HepG2 (cell line): ENCODE measurements at regions not wholly inside any gene's neighbourhood (a gene's known extent, or its start where the extent isn't known, plus 50 kb on each side); places are given as distances from the start of the nearest gene placed in this dataset.

Source experiments
- ATAC-seq: fragments of 200-7000 bp; cut with Tn5 transposase; 3 replicates; pipeline ENCODE4 v1.9.1; 2020; ENCODE audit warnings: mild to moderate bottlenecking, moderate library complexity
- BruUV-seq: library from RNA; stranded (reverse); fragments of 400-500 nt; replicated peaks from 2 replicates; lab custom pipeline; 2021; lab: Mats Ljungman, UMichigan
- CTCF ChIA-PET: fragments of 300-600 bp; formaldehyde crosslinking; extraction: SDS; loops from one replicate; lab custom pipeline; 2021; ENCODE audit warnings: low total read pairs, inconsistent platforms, low intra/inter-chr PET ratio; lab: Yijun Ruan, JAX
- POLR2A ChIA-PET: fragments of 350-600 bp; sonication (Branson Sonifier 250); formaldehyde crosslinking; loops from one replicate; lab custom pipeline; 2020; ENCODE audit warnings: antibody characterized with exemption, inconsistent platforms; lab: Yijun Ruan, JAX
- DNase-seq: peaks from one replicate; pipeline ENCODE4 v3.0.0-alpha.2; 2015; ENCODE audit warnings: low spot score
- FAIRE-seq: peaks from 3 replicates; lab custom pipeline; 2011; peaks lifted over from hg19 to GRCh38; lab: Jason Lieb, UNC
- H2AFZ ChIP-seq: one replicate; pipeline ENCODE4 v1.6.1; 2011; ENCODE audit warnings: low read length, inconsistent platforms
- H3K27ac ChIP-seq: fragments of 300-600 bp; 3 replicates; pipeline ENCODE4 v1.8.0; 2011; ENCODE audit warnings: mixed run types, mild to moderate bottlenecking, mixed read lengths, low read length, inconsistent platforms; ENCODE audit not compliant: insufficient read depth; ENCODE audit errors: extremely low read length
- H3K27me3 ChIP-seq, 2 experiments: fragments of 200-600 bp in 1 of 2; 2 replicates in 1 of 2; 3 replicates in 1 of 2; pipeline versions ENCODE4 v1.6.0 to v1.8.0; 2011; ENCODE audit warnings: low read length in 2 of 2, mild to moderate bottlenecking in 2 of 2, moderate library complexity in 2 of 2, inconsistent platforms in 1 of 2; ENCODE audit not compliant: insufficient read depth in 2 of 2, control insufficient read depth in 1 of 2
- H3K36me3 ChIP-seq, 2 experiments: fragments of 200-600 bp in 1 of 2; replicated peaks in 1 of 2; 2 replicates in 1 of 2; 3 replicates in 1 of 2; pipeline versions ENCODE4 v1.5.1 to v1.8.0; 2011; ENCODE audit warnings: low read length in 2 of 2, inconsistent platforms in 1 of 2; ENCODE audit not compliant: insufficient read depth in 2 of 2, control insufficient read depth in 1 of 2
- H3K4me1 ChIP-seq: 2 replicates; pipeline ENCODE4 v1.5.1; 2012; ENCODE audit warnings: low read length, inconsistent platforms; ENCODE audit not compliant: insufficient read depth
- H3K4me2 ChIP-seq: 2 replicates; pipeline ENCODE4 v1.6.0; 2011; ENCODE audit warnings: low read depth, low read length, inconsistent platforms
- H3K4me3 ChIP-seq, 3 experiments: fragments of 200-600 bp in 1 of 3; sonication (generic), shearing (Covaris generic) in 1 of 3; replicated peaks in 1 of 3; 2 replicates each; pipeline ENCODE4 v1.5.1; 2011 to 2016; ENCODE audit warnings: low read length in 3 of 3, inconsistent platforms in 2 of 3, low read depth in 2 of 3, mild to moderate bottlenecking in 2 of 3, control low read depth in 1 of 3, mixed read lengths in 1 of 3; ENCODE audit not compliant: insufficient read depth in 1 of 3
- H3K79me2 ChIP-seq: one replicate; pipeline ENCODE4 v1.6.1; 2011; ENCODE audit warnings: low read length, inconsistent platforms; ENCODE audit not compliant: insufficient read depth
- H3K9ac ChIP-seq: 2 replicates; pipeline ENCODE4 v1.6.0; 2011; ENCODE audit warnings: mild to moderate bottlenecking, low read depth, low read length, inconsistent platforms; ENCODE audit not compliant: insufficient read depth
- H3K9me3 ChIP-seq: 2 replicates; pipeline ENCODE4 v1.5.1; 2012; ENCODE audit warnings: mild to moderate bottlenecking, low read length
- H4K20me1 ChIP-seq: 2 replicates; pipeline ENCODE4 v1.6.0; 2011; ENCODE audit warnings: inconsistent platforms, mild to moderate bottlenecking, low read length, moderate library complexity; ENCODE audit not compliant: insufficient read depth
- CTCF ChIP-seq: sonication (generic); formaldehyde crosslinking; IDR thresholded peaks from 2 replicates; pipeline ENCODE4 v1.5.0; 2020; ENCODE audit warnings: mild to moderate bottlenecking, missing genetic modification reagents, moderate library complexity
- STAG1 ChIP-seq: sonication (generic); formaldehyde crosslinking; IDR thresholded peaks from 2 replicates; pipeline ENCODE4 v1.4.0; 2020; ENCODE audit warnings: missing genetic modification reagents
- ZMYM4 ChIP-seq: sonication (generic); formaldehyde crosslinking; IDR thresholded peaks from 2 replicates; pipeline ENCODE4 v1.8.1; 2023; ENCODE audit warnings: mild to moderate bottlenecking, missing genetic modification reagents
- ZNF574 ChIP-seq: sonication (generic); formaldehyde crosslinking; IDR thresholded peaks from 2 replicates; pipeline ENCODE4 v1.4.0; 2020; ENCODE audit warnings: missing genetic modification reagents
- ZNF615 ChIP-seq: sonication (generic); formaldehyde crosslinking; IDR thresholded peaks from 2 replicates; pipeline ENCODE4 v1.5.0; 2020; ENCODE audit warnings: mild to moderate bottlenecking, missing genetic modification reagents, borderline replicate concordance
- ZNF850 ChIP-seq: sonication (generic); formaldehyde crosslinking; conservative IDR thresholded peaks from 2 replicates; pipeline ENCODE4 v1.9.0; 2021; ENCODE audit warnings: mild to moderate bottlenecking, missing genetic modification reagents
- WGBS: methylation state at CpG from one replicate; pipeline ENCODE4 v1.1.6; 2017; ENCODE audit warnings: low lambda C conversion rate; 5-methylcytosine and 5-hydroxymethylcytosine counted together
- in situ Hi-C: cut with HindIII; loops from 2 replicates; pipeline ENCODE4 v1.10.0; 2017; ENCODE audit warnings: low pct_unique_long_range_greater_than_20kb; ENCODE audit not compliant: extremely low pct_ligation_motif_present
- intact Hi-C: fragments of 100-400 bp; cut with micrococcal nuclease; formaldehyde crosslinking; loops from one replicate; pipeline ENCODE4 v1.10.0; 2022; ENCODE audit not compliant: unreplicated experiment
- TF ChIP-seq, protein P1 (sequence below): IDR thresholded peaks from 2 replicates; pipeline ENCODE4 v1.6.1; 2016; ENCODE audit warnings: low read depth, control low read depth

DNA sequence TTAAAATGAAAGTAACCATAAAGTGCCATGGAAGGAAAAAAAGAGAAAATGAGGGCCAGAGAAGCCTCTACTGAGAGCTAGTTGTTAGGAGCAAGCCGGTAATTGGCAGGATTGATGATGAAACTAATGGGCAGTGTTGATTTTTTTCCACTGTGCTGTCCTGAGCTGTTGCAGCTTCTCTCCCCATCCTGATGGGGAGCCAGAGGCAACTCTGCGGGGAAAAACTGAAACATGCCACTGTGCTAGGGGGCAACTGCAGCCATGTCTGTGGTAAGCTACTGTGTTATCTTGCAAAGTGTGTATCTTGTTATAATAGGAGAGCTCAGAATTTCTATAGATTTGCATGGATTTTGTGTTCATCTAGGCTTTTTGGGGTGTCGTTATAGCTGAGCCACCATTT is 487.9 kb downstream of the STK39 start:
- no peak overlapping the region for H3K4me2 ChIP-seq
- FAIRE-seq (peak; percentile 42), DNase-seq (peak; percentile 31), ATAC-seq (peak; percentile 95)
- 52% methylated on average over 3 of the region's 3 CpGs for WGBS
- in situ Hi-C loops, result no loop called here
- H3K27ac ChIP-seq, result no peak overlapping the region
- H3K79me2 ChIP-seq, result no peaks in the 10 kb centered on the region
- no peak overlapping the region for H3K4me3 ChIP-seq
- no peaks in the 10 kb centered on the region for H3K36me3 ChIP-seq
- TF ChIP-seq, protein P1, sequence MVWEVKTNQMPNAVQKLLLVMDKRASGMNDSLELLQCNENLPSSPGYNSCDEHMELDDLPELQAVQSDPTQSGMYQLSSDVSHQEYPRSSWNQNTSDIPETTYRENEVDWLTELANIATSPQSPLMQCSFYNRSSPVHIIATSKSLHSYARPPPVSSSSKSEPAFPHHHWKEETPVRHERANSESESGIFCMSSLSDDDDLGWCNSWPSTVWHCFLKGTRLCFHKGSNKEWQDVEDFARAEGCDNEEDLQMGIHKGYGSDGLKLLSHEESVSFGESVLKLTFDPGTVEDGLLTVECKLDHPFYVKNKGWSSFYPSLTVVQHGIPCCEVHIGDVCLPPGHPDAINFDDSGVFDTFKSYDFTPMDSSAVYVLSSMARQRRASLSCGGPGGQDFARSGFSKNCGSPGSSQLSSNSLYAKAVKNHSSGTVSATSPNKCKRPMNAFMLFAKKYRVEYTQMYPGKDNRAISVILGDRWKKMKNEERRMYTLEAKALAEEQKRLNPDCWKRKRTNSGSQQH (CRISPR knock-in tag), result no peak
- TF ChIP-seq ZNF574 (CRISPR knock-in tag), result peak; percentile 55; the same call in 1 of the 2 replicates
- no peak for TF ChIP-seq ZNF615 (CRISPR knock-in tag)
- peak; percentile 56 for TF ChIP-seq STAG1 (CRISPR knock-in tag)
- peak; percentile 30 for TF ChIP-seq CTCF
- peak; percentile 51; the same call in 1 of the 2 replicates for TF ChIP-seq ZMYM4 (CRISPR knock-in tag)
- TF ChIP-seq ZNF850 (CRISPR knock-in tag), result no peak
- TF ChIP-seq, all 625 proteins: peak for 4
- Histone ChIP-seq H2AFZ (no peak overlapping the region), H3K27me3 (peaks cover 0 to 8% of the 10 kb centered on the region in 2 experiments; a peak in 2 of 5 replicates), H4K20me1 (no peaks in the 10 kb centered on the region), H3K4me1 (peaks cover 13% of the 10 kb centered on the region; the same call in 1 of the 2 replicates), H3K9me3 (no peaks in the 10 kb centered on the region), H3K9ac (no peak overlapping the region)
- ChIA-PET CTCF (no interaction called here), POLR2A (no interaction called here)
- intact Hi-C loops, result no loop called here
- BruUV-seq, result no TSS peak
